HepG2 (cell line): ENCODE measurements at regions not wholly inside any gene's neighbourhood (a gene's known extent, or its start where the extent isn't known, plus 50 kb on each side); places are given as distances from the start of the nearest gene placed in this dataset.

ENCODE experiments used
- DNMT1 ChIP-seq: sonication (generic); formaldehyde crosslinking; IDR thresholded peaks from 2 replicates; pipeline ENCODE4 v1.5.1; 2020; ENCODE audit warnings: mild to moderate bottlenecking, missing genetic modification reagents
- MED13 ChIP-seq: sonication (generic); formaldehyde crosslinking; IDR thresholded peaks from 2 replicates; pipeline ENCODE4 v1.5.0; 2020; ENCODE audit warnings: missing genetic modification reagents
- MYNN ChIP-seq: sonication (generic); formaldehyde crosslinking; IDR thresholded peaks from 2 replicates; pipeline ENCODE4 v1.4.0; 2020; ENCODE audit warnings: mild to moderate bottlenecking, low read depth, missing genetic modification reagents
- NFIB ChIP-seq: sonication (generic); formaldehyde crosslinking; IDR thresholded peaks from 2 replicates; pipeline ENCODE4 v1.9.0; 2021; ENCODE audit warnings: missing genetic modification reagents, mild to moderate bottlenecking, borderline replicate concordance
- RBAK ChIP-seq: sonication (generic); formaldehyde crosslinking; IDR thresholded peaks from 2 replicates; pipeline ENCODE4 v1.5.1; 2020; ENCODE audit warnings: mild to moderate bottlenecking, missing genetic modification reagents
- SETDB1 ChIP-seq: sonication (generic); formaldehyde crosslinking; IDR thresholded peaks from 2 replicates; pipeline ENCODE4 v1.5.1; 2020; ENCODE audit warnings: missing genetic modification reagents, mild to moderate bottlenecking, borderline replicate concordance
- ZFP41 ChIP-seq: sonication (generic); formaldehyde crosslinking; IDR thresholded peaks from 2 replicates; pipeline ENCODE4 v1.4.0; 2020; ENCODE audit warnings: mild to moderate bottlenecking, missing genetic modification reagents, borderline replicate concordance
- ZMYM4 ChIP-seq: sonication (generic); formaldehyde crosslinking; IDR thresholded peaks from 2 replicates; pipeline ENCODE4 v1.8.1; 2023; ENCODE audit warnings: mild to moderate bottlenecking, missing genetic modification reagents
- ZNF326 ChIP-seq: sonication (generic); formaldehyde crosslinking; IDR thresholded peaks from 2 replicates; pipeline ENCODE4 v1.4.0; 2020; ENCODE audit warnings: missing genetic modification reagents, borderline replicate concordance
- TF ChIP-seq, protein P1 (sequence below): sonication (generic); formaldehyde crosslinking; conservative IDR thresholded peaks from 2 replicates; pipeline ENCODE4 v1.8.0; 2022; ENCODE audit warnings: low read depth, missing genetic modification reagents
- TF ChIP-seq, protein P2 (sequence below): sonication (generic); formaldehyde crosslinking; IDR thresholded peaks from 2 replicates; pipeline ENCODE4 v1.5.0; 2020; ENCODE audit warnings: mild to moderate bottlenecking, missing genetic modification reagents, moderate library complexity
- TF ChIP-seq, protein P3 (sequence below), 2 experiments: fragments of 450-650 bp in 1 of 2; sonication (generic) in 1 of 2; formaldehyde crosslinking; IDR thresholded peaks; 2 replicates each; pipeline versions ENCODE4 v1.5.0 to v1.8.0; 2020 to 2022; ENCODE audit warnings: mild to moderate bottlenecking in 1 of 2, missing genetic modification reagents in 1 of 2
- TF ChIP-seq, protein P4 (sequence below): sonication (generic); formaldehyde crosslinking; IDR thresholded peaks from 2 replicates; pipeline ENCODE4 v1.5.1; 2020; ENCODE audit warnings: mild to moderate bottlenecking, missing genetic modification reagents
- TF ChIP-seq, protein P5 (sequence below): sonication (generic); formaldehyde crosslinking; IDR thresholded peaks from 2 replicates; pipeline ENCODE4 v1.4.0; 2020; ENCODE audit warnings: missing genetic modification reagents
- TF ChIP-seq, protein P6 (sequence below): sonication (generic); formaldehyde crosslinking; IDR thresholded peaks from 2 replicates; pipeline ENCODE4; 2020; ENCODE audit warnings: missing genetic modification reagents, mild to moderate bottlenecking, borderline replicate concordance
- TF ChIP-seq, protein P7 (sequence below): sonication (generic); formaldehyde crosslinking; IDR thresholded peaks from 2 replicates; pipeline ENCODE4 v1.4.0; 2020; ENCODE audit warnings: missing genetic modification reagents, mild to moderate bottlenecking, borderline replicate concordance

DNA sequence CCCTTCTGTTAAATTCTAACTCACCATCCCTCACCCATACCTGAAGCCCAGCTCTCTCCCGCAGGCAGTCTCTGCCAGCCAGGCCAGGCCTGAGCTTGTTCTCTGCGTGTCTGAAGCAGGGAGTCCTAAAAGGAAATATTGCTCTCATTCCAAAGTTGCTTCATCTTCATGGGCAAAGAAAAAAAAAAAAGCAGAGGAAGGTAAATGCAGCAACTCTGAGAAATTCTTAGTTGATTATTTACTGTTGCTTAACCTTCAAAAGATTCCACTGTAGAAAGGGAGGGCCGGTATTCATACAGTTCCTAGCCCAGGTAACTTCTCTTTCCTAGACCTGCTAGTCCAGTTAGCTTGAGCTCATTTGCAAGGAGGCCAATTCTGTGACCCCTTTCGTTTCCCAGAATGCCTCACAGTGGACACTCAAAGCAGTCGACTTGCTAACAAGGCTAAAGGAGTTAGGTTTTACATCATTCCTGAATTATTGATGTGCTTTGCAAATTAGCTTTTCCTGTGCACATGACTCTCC, 193.5 kb upstream of the EEA1 start (continued):
- TF ChIP-seq, protein P1, sequence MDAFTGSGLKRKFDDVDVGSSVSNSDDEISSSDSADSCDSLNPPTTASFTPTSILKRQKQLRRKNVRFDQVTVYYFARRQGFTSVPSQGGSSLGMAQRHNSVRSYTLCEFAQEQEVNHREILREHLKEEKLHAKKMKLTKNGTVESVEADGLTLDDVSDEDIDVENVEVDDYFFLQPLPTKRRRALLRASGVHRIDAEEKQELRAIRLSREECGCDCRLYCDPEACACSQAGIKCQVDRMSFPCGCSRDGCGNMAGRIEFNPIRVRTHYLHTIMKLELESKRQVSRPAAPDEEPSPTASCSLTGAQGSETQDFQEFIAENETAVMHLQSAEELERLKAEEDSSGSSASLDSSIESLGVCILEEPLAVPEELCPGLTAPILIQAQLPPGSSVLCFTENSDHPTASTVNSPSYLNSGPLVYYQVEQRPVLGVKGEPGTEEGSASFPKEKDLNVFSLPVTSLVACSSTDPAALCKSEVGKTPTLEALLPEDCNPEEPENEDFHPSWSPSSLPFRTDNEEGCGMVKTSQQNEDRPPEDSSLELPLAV: no peak
- no peak for TF ChIP-seq ZFP41
- no peak for TF ChIP-seq NFIB (CRISPR knock-in tag)
- TF ChIP-seq, protein P2, sequence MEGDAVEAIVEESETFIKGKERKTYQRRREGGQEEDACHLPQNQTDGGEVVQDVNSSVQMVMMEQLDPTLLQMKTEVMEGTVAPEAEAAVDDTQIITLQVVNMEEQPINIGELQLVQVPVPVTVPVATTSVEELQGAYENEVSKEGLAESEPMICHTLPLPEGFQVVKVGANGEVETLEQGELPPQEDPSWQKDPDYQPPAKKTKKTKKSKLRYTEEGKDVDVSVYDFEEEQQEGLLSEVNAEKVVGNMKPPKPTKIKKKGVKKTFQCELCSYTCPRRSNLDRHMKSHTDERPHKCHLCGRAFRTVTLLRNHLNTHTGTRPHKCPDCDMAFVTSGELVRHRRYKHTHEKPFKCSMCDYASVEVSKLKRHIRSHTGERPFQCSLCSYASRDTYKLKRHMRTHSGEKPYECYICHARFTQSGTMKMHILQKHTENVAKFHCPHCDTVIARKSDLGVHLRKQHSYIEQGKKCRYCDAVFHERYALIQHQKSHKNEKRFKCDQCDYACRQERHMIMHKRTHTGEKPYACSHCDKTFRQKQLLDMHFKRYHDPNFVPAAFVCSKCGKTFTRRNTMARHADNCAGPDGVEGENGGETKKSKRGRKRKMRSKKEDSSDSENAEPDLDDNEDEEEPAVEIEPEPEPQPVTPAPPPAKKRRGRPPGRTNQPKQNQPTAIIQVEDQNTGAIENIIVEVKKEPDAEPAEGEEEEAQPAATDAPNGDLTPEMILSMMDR: no peak
- TF ChIP-seq, protein P3, sequence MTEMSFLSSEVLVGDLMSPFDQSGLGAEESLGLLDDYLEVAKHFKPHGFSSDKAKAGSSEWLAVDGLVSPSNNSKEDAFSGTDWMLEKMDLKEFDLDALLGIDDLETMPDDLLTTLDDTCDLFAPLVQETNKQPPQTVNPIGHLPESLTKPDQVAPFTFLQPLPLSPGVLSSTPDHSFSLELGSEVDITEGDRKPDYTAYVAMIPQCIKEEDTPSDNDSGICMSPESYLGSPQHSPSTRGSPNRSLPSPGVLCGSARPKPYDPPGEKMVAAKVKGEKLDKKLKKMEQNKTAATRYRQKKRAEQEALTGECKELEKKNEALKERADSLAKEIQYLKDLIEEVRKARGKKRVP (CRISPR knock-in tag; IDR thresholded peaks at IDR 0.05): peak in 1 of 2 experiments; percentile 92; a peak in 2 of 4 replicates
- TF ChIP-seq, protein P4, sequence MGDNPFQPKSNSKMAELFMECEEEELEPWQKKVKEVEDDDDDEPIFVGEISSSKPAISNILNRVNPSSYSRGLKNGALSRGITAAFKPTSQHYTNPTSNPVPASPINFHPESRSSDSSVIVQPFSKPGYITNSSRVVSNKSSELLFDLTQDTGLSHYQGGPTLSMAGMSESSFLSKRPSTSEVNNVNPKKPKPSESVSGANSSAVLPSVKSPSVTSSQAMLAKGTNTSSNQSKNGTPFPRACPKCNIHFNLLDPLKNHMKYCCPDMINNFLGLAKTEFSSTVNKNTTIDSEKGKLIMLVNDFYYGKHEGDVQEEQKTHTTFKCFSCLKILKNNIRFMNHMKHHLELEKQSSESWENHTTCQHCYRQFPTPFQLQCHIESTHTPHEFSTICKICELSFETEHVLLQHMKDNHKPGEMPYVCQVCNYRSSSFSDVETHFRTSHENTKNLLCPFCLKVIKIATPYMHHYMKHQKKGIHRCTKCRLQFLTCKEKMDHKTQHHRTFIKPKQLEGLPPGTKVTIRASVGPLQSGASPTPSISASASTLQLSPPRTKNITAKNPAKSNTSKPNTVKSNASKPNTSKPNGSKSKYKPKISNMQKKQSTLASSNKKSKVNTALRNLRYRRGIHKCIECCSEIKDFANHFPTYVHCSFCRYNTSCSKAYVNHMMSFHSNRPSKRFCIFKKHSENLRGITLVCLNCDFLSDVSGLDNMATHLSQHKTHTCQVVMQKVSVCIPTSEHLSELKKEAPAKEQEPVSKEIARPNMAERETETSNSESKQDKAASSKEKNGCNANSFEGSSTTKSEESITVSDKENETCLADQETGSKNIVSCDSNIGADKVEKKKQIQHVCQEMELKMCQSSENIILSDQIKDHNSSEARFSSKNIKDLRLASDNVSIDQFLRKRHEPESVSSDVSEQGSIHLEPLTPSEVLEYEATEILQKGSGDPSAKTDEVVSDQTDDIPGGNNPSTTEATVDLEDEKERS (CRISPR knock-in tag): no peak
- peak; percentile 66; the same call in 1 of the 2 replicates for TF ChIP-seq MED13
- peak; percentile 52 for TF ChIP-seq ZMYM4 (CRISPR knock-in tag)
- TF ChIP-seq, protein P5, sequence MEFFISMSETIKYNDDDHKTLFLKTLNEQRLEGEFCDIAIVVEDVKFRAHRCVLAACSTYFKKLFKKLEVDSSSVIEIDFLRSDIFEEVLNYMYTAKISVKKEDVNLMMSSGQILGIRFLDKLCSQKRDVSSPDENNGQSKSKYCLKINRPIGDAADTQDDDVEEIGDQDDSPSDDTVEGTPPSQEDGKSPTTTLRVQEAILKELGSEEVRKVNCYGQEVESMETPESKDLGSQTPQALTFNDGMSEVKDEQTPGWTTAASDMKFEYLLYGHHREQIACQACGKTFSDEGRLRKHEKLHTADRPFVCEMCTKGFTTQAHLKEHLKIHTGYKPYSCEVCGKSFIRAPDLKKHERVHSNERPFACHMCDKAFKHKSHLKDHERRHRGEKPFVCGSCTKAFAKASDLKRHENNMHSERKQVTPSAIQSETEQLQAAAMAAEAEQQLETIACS (CRISPR knock-in tag): no peak
- TF ChIP-seq ZNF326: no peak
- TF ChIP-seq DNMT1: no peak
- TF ChIP-seq RBAK: no peak
- no peak for TF ChIP-seq SETDB1
- no peak for TF ChIP-seq MYNN (CRISPR knock-in tag)
- TF ChIP-seq, protein P6, sequence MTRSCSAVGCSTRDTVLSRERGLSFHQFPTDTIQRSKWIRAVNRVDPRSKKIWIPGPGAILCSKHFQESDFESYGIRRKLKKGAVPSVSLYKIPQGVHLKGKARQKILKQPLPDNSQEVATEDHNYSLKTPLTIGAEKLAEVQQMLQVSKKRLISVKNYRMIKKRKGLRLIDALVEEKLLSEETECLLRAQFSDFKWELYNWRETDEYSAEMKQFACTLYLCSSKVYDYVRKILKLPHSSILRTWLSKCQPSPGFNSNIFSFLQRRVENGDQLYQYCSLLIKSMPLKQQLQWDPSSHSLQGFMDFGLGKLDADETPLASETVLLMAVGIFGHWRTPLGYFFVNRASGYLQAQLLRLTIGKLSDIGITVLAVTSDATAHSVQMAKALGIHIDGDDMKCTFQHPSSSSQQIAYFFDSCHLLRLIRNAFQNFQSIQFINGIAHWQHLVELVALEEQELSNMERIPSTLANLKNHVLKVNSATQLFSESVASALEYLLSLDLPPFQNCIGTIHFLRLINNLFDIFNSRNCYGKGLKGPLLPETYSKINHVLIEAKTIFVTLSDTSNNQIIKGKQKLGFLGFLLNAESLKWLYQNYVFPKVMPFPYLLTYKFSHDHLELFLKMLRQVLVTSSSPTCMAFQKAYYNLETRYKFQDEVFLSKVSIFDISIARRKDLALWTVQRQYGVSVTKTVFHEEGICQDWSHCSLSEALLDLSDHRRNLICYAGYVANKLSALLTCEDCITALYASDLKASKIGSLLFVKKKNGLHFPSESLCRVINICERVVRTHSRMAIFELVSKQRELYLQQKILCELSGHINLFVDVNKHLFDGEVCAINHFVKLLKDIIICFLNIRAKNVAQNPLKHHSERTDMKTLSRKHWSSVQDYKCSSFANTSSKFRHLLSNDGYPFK (CRISPR knock-in tag): no peak
- TF ChIP-seq, protein P7, sequence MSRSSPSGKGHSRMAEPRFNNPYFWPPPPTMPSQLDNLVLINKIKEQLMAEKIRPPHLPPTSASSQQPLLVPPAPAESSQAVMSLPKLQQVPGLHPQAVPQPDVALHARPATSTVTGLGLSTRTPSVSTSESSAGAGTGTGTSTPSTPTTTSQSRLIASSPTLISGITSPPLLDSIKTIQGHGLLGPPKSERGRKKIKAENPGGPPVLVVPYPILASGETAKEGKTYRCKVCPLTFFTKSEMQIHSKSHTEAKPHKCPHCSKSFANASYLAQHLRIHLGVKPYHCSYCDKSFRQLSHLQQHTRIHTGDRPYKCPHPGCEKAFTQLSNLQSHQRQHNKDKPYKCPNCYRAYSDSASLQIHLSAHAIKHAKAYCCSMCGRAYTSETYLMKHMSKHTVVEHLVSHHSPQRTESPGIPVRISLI: peak; percentile 96
